ENCODE measurements at regions not wholly inside any gene's neighbourhood (a gene's known extent, or its start where the extent isn't known, plus 50 kb on each side); places are given as distances from the start of the nearest gene placed in this dataset.
A peak's percentile ranks its signal among the peaks of the same experiment; 100 is the strongest.
"Not testable (repeated sequence)": the region's sequence is repeated elsewhere in the genome, so short reads cannot be mapped to it uniquely, and the experiment has no call there.

- no peak overlapping the region for H3K27ac Mint-ChIP-seq
- no peaks in the 10 kb centered on the region for H3K27me3 Mint-ChIP-seq
- no peaks in the 10 kb centered on the region for H3K4me1 Mint-ChIP-seq
- peaks cover 33 to 71% of the 10 kb centered on the region in 2 donors for H3K9me3 Mint-ChIP-seq
- no peak overlapping the region for H3K4me3 Mint-ChIP-seq
- ATAC-seq: no peak
- no peak for DNase-seq
These were observed 56.3 kb upstream of the SPEF2 start for GRCh38 chr5:35561396-35561795.

GRCh38 chr5:35557748-35558147, 59.9 kb upstream of the SPEF2 start:
- no peak overlapping the region for H3K27ac Mint-ChIP-seq
- H3K27me3 Mint-ChIP-seq: no peaks in the 10 kb centered on the region
- no peaks in the 10 kb centered on the region for H3K4me1 Mint-ChIP-seq
- DNase-seq (no peak), ATAC-seq (no peak)
- no peak overlapping the region for H3K4me3 Mint-ChIP-seq
- peaks cover 22 to 50% of the 10 kb centered on the region in 2 donors for H3K9me3 Mint-ChIP-seq

GRCh38 chr5:35557199-35557598, 60.5 kb upstream of the SPEF2 start:
- Mint-ChIP-seq H3K27me3 (no peaks in the 10 kb centered on the region), H3K4me1 (no peaks in the 10 kb centered on the region), H3K27ac (no peak overlapping the region), H3K9me3 (peaks cover 18 to 44% of the 10 kb centered on the region in 2 donors), H3K4me3 (no peak overlapping the region)
- ATAC-seq (no peak), DNase-seq (no peak)

DNA sequence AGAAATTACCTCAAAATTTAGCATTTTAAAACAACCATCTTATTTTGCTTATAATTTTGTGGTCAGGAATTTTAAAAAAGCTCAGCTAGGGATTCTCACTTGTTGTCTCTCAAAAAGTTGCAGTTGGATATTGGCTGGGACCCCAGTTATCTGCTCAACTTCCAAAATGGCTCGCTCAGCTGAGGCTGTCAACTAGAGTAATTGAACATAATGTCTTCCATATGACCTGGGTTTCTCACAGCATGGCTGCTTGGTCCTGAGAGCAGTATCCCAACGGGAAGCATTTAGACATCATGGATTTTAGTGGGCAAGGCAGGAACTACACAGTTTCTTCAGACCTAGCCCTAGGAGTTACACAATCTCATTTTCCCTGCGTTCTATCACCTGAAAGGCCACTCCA, 63.6 kb upstream of the SPEF2 start:
- no peak for ATAC-seq
- DNase-seq: no peak
- Mint-ChIP-seq H3K4me1 (no peaks in the 10 kb centered on the region), H3K27ac (no peak overlapping the region), H3K4me3 (no peak overlapping the region), H3K9me3 (peaks cover 13 to 33% of the 10 kb centered on the region in 2 donors), H3K27me3 (no peaks in the 10 kb centered on the region)

- no peak for ATAC-seq
- H3K4me3 Mint-ChIP-seq: peak overlapping the region in 1 of 2 donors; percentile 20
- H3K27me3 Mint-ChIP-seq: no peaks in the 10 kb centered on the region
These were observed 72.5 kb upstream of the SPEF2 start for GRCh38 chr5:35545190-35545589.

DNA sequence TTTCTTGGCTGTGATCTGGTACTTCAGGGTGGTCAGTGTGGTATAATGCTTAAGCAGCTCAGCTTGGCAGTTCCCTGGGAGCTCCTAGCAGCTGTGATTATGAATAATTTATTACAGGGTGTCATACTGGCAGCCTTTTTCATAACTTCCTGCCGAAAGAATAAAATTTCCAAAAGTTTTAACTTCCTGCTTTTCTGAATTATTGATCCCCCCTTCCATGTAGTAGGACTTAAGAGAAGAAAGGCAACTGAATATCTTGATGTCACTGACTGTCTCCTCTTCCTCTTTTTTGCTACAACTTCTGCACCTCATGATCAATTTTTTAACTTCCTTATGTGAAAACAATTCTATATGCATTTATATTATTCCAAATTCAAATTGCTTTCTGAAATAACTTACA, 74.3 kb upstream of the SPEF2 start:
- DNase-seq (no peak), ATAC-seq (no peak)
- Mint-ChIP-seq H3K4me1 (peaks cover 6% of the 10 kb centered on the region), H3K9me3 (no peaks in the 10 kb centered on the region), H3K27ac (no peak overlapping the region), H3K27me3 (no peaks in the 10 kb centered on the region), H3K4me3 (no peak overlapping the region)

More at GRCh38 chr5:35545190-35545589, 72.5 kb upstream of the SPEF2 start:
- Mint-ChIP-seq H3K27ac (peak overlapping the region in 1 of 2 donors; percentile 61), H3K4me1 (peaks cover 6% of the 10 kb centered on the region), H3K9me3 (no peaks in the 10 kb centered on the region)
- DNase-seq: no peak

DNA sequence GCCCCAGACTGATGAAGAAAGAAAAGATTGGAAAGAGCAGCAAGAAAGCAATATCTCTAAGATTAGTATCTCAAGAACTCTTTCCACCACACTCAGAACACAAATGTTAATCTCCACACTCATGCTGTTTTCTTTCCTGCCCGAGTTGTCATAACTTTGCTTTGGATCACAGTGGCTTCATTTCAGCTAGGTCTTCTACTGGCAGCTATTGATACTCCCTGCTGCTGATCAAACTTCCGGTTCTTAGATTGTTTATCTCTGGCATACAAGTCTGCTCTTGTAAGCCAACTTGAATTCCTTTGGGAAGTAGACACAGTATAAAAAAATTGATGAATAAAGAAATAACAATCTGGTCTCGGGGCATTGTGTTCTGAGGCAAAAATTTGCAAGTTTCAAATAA, 77.7 kb upstream of the SPEF2 start:
- no peaks in the 10 kb centered on the region for H3K4me1 Mint-ChIP-seq
- H3K4me3 Mint-ChIP-seq: no peak overlapping the region
- ATAC-seq (no peak), DNase-seq (no peak)
- no peaks in the 10 kb centered on the region for H3K9me3 Mint-ChIP-seq
- H3K27ac Mint-ChIP-seq: no peak overlapping the region
- no peaks in the 10 kb centered on the region for H3K27me3 Mint-ChIP-seq

- Mint-ChIP-seq H3K4me1 (no peaks in the 10 kb centered on the region), H3K27ac (no peak overlapping the region), H3K9me3 (no peaks in the 10 kb centered on the region), H3K4me3 (no peak overlapping the region), H3K27me3 (no peaks in the 10 kb centered on the region)
- ATAC-seq (no peak), DNase-seq (no peak)
These were observed 79.3 kb upstream of the SPEF2 start for GRCh38 chr5:35538198-35538931.

DNA sequence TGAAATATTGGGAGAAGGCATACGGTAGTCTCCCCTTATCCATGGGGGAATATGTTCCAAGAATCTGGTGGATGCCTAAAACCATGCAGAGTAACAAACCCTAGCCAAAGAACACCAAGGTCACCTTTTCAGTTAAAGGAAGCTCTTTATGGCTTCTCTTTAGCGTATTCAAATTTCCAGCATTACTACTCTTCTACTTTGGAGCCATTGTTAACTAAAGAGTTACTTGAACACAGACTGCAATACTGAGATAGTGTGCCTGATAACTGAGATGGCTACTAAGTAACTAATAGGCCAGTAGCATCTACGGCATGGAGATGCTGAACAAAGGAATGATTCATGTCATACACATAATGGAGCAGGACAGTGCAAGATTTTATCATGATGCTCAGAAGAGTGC, 84.5 kb upstream of the SPEF2 start:
- ATAC-seq (no peak), DNase-seq (no peak)
- Mint-ChIP-seq H3K4me3 (no peak overlapping the region), H3K4me1 (no peaks in the 10 kb centered on the region), H3K9me3 (no peaks in the 10 kb centered on the region), H3K27me3 (no peaks in the 10 kb centered on the region), H3K27ac (no peak overlapping the region)

GRCh38 chr5:35531553-35531952, 86.1 kb upstream of the SPEF2 start:
- not testable (repeated sequence) for DNase-seq, H3K4me1 Mint-ChIP-seq, H3K27me3 Mint-ChIP-seq, H3K4me3 Mint-ChIP-seq, H3K27ac Mint-ChIP-seq, H3K9me3 Mint-ChIP-seq, ATAC-seq

DNA sequence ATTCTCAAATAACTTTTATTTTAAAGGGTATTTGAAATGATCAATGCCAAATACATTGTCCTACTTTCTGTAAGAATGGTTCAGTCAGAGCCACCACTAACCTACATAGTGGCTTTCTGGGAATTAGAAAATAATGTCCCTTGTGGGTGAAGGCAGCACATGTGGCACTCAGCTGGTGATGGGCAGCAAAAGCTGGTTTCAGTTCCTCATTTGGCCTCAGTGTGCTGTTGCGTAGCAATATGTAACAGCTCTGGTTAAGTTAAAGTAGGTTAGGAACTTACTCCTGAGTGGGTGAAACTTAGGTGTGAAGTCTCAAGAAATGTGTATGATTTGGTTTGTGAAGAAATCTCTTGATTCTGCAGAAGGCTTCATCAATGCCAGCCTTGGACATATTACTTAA, 99.6 kb upstream of the SPEF2 start:
- Mint-ChIP-seq H3K27me3 (peaks cover 17% of the 10 kb centered on the region), H3K9me3 (peaks cover 0 to 6% of the 10 kb centered on the region in 2 donors), H3K4me1 (no peaks in the 10 kb centered on the region), H3K27ac (no peak overlapping the region), H3K4me3 (no peak overlapping the region)
- no peak for ATAC-seq
- DNase-seq: no peak

DNA sequence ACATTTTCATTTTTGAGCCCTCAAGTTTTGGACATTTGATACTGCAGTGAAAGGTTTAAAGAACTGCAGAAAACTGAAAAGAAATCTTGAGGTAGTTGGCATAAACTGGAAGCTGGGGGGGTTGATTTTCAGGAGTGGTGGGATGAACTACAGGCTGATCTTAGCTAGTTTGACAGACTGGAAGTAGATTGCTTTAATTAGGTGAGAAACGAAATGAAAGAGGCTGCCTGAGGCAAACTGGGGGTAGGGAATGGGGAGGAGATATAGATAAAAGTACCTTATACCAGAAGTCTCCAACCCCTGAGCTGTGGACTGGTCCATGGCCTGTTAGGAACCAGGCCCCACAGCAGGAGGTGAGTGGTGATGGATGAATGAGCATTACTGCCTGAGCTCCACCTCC, 101.4 kb upstream of the SPEF2 start:
- no peak overlapping the region for H3K4me3 Mint-ChIP-seq
- peaks cover 0 to 6% of the 10 kb centered on the region in 2 donors for H3K9me3 Mint-ChIP-seq
- H3K27me3 Mint-ChIP-seq: peaks cover 17% of the 10 kb centered on the region
- ATAC-seq (no peak), DNase-seq (no peak)
- no peaks in the 10 kb centered on the region for H3K4me1 Mint-ChIP-seq
- no peak overlapping the region for H3K27ac Mint-ChIP-seq

DNA sequence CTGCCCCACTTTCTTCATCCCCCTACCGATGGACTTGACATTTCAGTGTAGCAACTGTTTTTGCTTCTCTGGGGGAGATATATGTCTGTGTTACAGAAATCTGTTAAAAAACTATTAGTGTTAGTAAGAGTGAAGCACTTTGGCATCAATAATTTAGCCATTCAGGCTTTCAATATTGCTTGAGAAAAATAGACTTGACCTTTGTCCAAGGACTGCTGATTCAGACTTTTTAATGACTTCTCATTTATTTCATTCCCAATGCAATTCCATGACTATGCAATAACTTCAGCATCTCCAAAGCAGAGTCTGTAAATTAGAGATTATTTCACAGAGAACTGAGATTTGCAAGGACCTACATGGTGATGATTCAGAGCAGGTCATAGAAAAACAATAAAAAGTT, 104.1 kb upstream of the SPEF2 start:
- Mint-ChIP-seq H3K4me1 (no peaks in the 10 kb centered on the region), H3K4me3 (no peak overlapping the region), H3K27ac (no peak overlapping the region), H3K9me3 (peaks cover 4 to 15% of the 10 kb centered on the region in 2 donors), H3K27me3 (peaks cover 10% of the 10 kb centered on the region)
- ATAC-seq: no peak
- DNase-seq: no peak

- Mint-ChIP-seq H3K27me3 (no peaks in the 10 kb centered on the region), H3K4me1 (no peaks in the 10 kb centered on the region), H3K4me3 (no peak overlapping the region)
These were observed 115.5 kb upstream of the SPEF2 start for GRCh38 chr5:35502206-35502605.

GRCh38 chr5:35488791-35489190, 128.9 kb upstream of the SPEF2 start:
- no peak for DNase-seq
- Mint-ChIP-seq H3K4me3 (no peak overlapping the region), H3K4me1 (no peaks in the 10 kb centered on the region), H3K27me3 (peaks cover 17% of the 10 kb centered on the region), H3K27ac (no peak overlapping the region), H3K9me3 (no peaks in the 10 kb centered on the region)
- no peak for ATAC-seq

More at GRCh38 chr5:35502206-35502605, 115.5 kb upstream of the SPEF2 start:
- Mint-ChIP-seq H3K27ac (no peak overlapping the region), H3K9me3 (peaks cover 21% of the 10 kb centered on the region in 2 donors)
- ATAC-seq: no peak
- DNase-seq: no peak

DNA sequence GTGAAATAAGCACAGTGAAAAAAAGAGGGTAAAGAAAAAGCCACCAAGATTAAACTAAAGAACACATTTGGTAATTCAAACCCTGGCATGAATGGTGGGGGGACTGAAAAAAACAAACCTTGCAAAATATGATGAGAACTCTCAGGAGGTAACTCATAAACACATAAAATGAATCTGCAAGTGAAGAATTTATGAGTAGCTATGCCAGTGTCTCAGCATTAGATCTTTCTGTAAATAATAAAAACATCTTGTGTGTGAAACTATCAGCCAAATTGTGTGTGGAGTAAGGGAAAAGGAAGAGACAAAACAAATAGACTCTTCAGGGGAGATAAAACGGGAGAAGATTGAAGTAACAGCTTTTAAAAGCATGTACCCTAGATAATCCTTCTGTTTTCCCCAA, 129.6 kb upstream of the SPEF2 start:
- H3K4me1 Mint-ChIP-seq: peaks cover under 1% of the 10 kb centered on the region
- H3K4me3 Mint-ChIP-seq: no peak overlapping the region
- no peak overlapping the region for H3K27ac Mint-ChIP-seq
- H3K9me3 Mint-ChIP-seq: no peaks in the 10 kb centered on the region
- peaks cover 17% of the 10 kb centered on the region for H3K27me3 Mint-ChIP-seq
- DNase-seq (no peak), ATAC-seq (no peak)
